GM12864 (cell line): ENCODE measurements at regions not wholly inside any gene's neighbourhood (a gene's known extent, or its start where the extent isn't known, plus 50 kb on each side); places are given as distances from the start of the nearest gene placed in this dataset.
"Not testable (repeated sequence)": the region's sequence is repeated elsewhere in the genome, so short reads cannot be mapped to it uniquely, and the experiment has no call there.

Experiments used
- DNase-seq: peaks from one replicate; pipeline ENCODE4 v3.0.0-alpha.2; 2011; ENCODE audit warnings: low read depth
- H3K4me3 ChIP-seq: 2 replicates; pipeline ENCODE4 v1.5.1; 2011; ENCODE audit warnings: mild to moderate bottlenecking, low read depth, low read length, control low read depth
- TF ChIP-seq, protein P1 (sequence below): IDR thresholded peaks from 2 replicates; pipeline ENCODE4 v1.5.1; 2011; ENCODE audit warnings: low read depth, mild to moderate bottlenecking, moderate library complexity, low read length, control low read depth, inconsistent platforms; ENCODE audit errors: missing control alignments

DNA sequence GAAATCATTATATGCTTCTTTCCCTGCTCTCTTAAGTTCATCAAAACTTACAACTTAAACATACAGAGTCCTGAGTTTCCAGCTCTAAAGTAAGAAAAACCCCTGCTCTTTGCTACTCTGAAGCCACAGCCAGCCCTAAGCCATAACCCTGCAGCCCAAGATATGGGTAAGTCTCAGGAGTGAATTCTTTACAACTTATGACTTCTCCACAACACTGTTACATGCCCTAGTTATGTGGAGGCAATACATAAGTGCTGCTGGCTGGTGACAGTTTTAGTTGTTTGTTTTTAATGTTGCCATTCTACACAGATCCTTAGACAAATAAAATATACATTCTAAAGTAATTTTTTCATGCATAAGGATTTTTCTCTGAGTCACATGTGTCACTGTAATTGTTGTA lies 100.2 kb downstream of the FBXO8 start:
- TF ChIP-seq, protein P1, sequence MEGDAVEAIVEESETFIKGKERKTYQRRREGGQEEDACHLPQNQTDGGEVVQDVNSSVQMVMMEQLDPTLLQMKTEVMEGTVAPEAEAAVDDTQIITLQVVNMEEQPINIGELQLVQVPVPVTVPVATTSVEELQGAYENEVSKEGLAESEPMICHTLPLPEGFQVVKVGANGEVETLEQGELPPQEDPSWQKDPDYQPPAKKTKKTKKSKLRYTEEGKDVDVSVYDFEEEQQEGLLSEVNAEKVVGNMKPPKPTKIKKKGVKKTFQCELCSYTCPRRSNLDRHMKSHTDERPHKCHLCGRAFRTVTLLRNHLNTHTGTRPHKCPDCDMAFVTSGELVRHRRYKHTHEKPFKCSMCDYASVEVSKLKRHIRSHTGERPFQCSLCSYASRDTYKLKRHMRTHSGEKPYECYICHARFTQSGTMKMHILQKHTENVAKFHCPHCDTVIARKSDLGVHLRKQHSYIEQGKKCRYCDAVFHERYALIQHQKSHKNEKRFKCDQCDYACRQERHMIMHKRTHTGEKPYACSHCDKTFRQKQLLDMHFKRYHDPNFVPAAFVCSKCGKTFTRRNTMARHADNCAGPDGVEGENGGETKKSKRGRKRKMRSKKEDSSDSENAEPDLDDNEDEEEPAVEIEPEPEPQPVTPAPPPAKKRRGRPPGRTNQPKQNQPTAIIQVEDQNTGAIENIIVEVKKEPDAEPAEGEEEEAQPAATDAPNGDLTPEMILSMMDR = no peak
- no peak for DNase-seq
- no peak overlapping the region for H3K4me3 ChIP-seq

DNA sequence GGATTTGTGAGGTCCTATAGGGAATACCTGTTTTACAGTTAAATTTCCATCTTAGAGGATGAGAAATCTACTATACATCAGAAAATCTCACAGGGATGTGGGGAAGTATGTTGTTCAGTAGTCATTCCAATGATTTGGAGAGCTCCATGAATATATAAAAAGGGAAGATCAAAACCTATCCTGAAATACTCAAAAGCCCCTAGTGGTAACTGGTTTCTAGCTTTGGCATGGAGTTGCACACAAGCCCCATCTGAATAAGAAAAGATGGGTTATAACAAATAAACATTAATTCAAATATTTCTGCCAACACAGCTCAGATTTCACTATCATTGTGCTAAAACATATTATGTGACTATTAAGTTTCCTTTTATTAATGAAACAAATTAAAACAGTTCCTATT lies 101.6 kb downstream of the FBXO8 start:
- no peak overlapping the region for H3K4me3 ChIP-seq
- TF ChIP-seq, protein P1 = no peak
- DNase-seq = no peak

DNA sequence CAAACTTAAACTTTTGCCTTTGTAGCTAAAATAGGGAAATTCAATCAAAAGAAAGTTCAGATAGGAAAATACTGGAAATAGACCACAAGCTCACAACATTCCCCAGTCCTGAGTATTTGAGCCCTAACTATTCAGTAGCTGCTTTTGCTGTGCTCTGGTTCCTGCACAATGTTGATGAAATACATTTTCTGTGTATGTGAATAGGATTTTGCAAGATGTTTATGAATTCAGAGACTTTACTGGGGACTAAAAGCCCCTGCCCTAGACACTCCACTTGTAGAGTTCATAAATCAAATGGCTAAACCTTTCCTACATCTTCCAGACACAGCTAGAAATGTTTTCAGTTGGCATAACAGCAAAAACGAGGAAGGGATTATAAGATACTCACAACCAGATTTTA lies 105.9 kb downstream of the FBXO8 start:
- H3K4me3 ChIP-seq = no peak overlapping the region
- no peak for DNase-seq
- TF ChIP-seq, protein P1 = no peak

DNA sequence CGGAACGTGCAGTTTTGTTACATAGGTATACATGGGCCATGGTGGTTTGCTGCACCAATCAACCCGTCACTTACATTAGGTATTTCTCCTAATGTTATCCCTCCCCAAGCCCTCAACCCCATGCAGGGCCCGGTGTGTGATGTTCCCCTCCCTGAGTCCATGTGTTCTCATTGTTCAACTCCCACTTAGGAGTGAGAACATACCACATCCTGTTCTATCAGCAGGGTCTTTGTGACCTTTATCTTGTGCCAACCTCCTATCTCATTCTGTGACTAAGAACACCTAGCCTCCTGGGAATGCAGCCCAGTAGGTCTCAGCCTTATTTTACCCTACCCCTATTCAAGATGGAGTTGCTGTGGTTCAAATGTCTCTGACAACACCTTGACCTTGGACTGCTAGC lies 107.6 kb downstream of the FBXO8 start:
- not testable (repeated sequence) for H3K4me3 ChIP-seq, DNase-seq

DNA sequence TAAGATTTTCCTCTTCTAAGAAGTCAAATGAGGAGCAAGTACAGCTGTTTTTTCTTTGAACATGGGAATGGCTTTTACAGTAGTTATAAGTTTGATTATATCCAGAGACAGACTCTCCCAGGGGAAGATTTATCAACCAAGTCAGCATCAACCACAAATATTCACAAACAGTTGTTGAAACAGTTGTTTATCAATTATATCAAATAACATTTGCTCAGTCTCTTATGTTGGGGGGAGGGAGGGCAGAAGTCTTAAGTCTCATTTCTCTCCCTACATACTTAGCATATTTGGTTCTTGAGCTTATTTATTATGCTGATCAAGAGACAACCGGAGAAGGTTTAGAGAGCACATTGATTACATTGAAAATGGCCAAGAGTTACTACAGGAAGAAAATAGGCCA lies 110.1 kb downstream of the FBXO8 start:
- no peak overlapping the region for H3K4me3 ChIP-seq
- no peak for DNase-seq
- TF ChIP-seq, protein P1 = no peak

DNA sequence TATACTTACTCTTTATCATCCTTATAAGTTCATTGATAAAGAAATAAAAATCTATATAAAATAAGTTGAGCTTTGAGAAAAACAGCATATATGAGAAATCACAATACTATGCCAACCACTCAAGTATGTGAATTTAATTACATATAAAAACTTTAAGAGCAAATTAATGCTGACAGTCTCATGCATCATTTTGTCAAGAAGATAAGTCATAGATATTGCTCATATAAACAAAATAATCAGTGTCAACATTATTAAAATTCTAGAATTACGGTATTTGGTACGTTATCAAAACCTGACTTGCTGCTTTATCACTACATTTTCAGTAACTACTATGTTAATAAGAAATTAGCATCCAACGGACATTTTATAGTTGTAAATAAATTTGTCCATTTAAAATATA lies 111.2 kb downstream of the FBXO8 start:
- no peak overlapping the region for H3K4me3 ChIP-seq
- TF ChIP-seq, protein P1 = no peak
- no peak for DNase-seq

DNA sequence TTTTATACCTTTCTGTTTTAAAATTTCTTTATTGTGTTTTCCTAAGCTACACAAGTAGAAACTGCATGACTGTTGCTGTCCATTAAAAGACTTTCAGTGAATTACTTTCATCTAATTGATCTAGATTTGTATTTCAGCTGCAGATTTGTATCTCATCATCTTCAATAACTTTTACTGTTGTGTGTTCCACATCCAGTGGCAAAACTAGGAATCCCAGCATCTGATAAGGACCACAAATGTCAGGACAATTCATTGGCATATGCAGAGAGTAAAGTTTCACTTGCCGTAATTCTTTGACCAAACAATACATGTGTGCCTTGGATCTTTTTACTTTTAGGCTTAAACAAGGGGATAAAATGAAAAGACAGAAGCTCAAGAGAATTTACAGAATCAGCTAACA lies 112.6 kb downstream of the FBXO8 start:
- no peak overlapping the region for H3K4me3 ChIP-seq
- TF ChIP-seq, protein P1 = no peak
- no peak for DNase-seq

DNA sequence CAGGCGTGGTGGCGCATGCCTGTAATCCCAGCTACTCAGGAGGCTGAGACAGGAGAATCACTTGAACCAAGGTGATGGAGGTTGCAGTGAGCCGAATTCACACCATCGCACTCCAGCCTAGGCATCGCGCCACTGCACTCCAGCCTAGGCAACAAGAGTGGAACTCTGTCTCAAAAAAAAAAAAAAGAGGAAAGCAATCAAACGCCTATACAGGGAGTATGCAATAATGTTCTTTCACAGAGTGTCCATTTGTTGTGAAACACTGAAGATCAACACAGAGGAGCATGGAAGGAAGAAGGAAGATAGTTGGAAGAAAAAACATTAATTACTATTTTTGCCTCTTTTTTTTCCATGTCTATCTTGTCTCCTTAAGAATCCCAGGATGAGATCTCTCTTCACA lies 113.4 kb downstream of the FBXO8 start:
- TF ChIP-seq, protein P1 = no peak
- no peak overlapping the region for H3K4me3 ChIP-seq
- DNase-seq = no peak
